ENCODE measurements at regions not wholly inside any gene's neighbourhood (a gene's known extent, or its start where the extent isn't known, plus 50 kb on each side); places are given as distances from the start of the nearest gene placed in this dataset.

DNA sequence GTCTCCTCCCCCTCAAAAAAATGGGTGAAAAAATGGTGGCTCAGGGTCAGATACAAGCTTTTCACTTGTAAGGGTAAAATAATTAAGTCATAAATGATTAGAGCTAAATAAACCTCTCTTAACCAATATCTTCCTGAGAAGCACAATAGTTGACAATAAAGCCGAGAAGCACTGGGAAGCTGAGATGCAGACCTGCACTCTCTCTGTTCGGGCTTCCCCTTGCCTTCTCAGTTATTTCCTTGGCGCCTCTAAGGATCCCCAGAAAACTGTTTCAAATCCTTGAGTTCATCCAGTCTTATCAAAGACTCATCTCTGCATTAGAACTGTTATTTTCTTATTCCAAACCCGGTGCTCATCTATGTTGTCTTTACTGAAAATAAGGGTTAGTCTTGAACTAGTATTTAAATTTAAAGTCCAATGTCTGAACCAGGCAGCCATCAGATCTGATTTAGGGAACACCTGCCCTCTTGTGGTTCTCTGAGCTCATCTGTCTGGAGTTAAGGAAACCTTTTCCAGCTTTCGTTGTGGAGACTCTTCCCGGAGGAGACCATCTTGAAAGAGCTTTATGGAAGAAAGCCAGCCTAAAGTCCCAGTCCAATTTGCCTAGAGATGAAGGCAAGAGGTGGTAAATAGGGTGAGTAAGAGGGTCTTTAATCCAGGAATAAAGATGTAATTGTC lies 256.4 kb upstream of the MCTP2 start:
- TF ChIP-seq, protein P1, sequence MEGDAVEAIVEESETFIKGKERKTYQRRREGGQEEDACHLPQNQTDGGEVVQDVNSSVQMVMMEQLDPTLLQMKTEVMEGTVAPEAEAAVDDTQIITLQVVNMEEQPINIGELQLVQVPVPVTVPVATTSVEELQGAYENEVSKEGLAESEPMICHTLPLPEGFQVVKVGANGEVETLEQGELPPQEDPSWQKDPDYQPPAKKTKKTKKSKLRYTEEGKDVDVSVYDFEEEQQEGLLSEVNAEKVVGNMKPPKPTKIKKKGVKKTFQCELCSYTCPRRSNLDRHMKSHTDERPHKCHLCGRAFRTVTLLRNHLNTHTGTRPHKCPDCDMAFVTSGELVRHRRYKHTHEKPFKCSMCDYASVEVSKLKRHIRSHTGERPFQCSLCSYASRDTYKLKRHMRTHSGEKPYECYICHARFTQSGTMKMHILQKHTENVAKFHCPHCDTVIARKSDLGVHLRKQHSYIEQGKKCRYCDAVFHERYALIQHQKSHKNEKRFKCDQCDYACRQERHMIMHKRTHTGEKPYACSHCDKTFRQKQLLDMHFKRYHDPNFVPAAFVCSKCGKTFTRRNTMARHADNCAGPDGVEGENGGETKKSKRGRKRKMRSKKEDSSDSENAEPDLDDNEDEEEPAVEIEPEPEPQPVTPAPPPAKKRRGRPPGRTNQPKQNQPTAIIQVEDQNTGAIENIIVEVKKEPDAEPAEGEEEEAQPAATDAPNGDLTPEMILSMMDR (IDR thresholded peaks at IDR 0.05; ENCODE audit: insufficient read depth, low read depth, low read length) = peak; percentile 48
- no peak for TF ChIP-seq EZH2 (IDR thresholded peaks at IDR 0.05; ENCODE audit: insufficient read depth, low read length)
